ENCODE measurements at regions not wholly inside any gene's neighbourhood (a gene's known extent, or its start where the extent isn't known, plus 50 kb on each side); places are given as distances from the start of the nearest gene placed in this dataset.

DNA sequence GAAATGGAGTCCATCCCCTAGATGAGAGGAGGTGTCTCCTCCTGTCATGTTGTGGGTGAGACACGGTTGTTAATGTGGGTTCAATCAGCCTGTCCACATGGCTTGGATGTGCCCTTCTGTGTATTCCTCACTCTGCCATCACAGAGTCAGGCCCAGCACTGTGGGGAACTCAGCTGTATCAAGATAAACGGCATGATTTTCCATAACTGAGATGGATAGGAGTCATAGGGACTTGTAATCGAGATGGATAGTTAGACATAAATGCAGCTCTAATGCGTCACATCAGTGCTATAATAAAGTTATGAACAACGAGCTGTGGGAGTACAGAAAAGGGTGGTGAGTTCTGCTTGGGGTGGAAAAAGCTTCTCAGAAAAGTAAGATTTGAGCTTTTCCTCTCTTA, 152.9 kb downstream of the RWDD3 start:
- TF ChIP-seq POLR2AphosphoS5 (IDR thresholded peaks at IDR 0.05): no peak
- TF ChIP-seq, protein P1, sequence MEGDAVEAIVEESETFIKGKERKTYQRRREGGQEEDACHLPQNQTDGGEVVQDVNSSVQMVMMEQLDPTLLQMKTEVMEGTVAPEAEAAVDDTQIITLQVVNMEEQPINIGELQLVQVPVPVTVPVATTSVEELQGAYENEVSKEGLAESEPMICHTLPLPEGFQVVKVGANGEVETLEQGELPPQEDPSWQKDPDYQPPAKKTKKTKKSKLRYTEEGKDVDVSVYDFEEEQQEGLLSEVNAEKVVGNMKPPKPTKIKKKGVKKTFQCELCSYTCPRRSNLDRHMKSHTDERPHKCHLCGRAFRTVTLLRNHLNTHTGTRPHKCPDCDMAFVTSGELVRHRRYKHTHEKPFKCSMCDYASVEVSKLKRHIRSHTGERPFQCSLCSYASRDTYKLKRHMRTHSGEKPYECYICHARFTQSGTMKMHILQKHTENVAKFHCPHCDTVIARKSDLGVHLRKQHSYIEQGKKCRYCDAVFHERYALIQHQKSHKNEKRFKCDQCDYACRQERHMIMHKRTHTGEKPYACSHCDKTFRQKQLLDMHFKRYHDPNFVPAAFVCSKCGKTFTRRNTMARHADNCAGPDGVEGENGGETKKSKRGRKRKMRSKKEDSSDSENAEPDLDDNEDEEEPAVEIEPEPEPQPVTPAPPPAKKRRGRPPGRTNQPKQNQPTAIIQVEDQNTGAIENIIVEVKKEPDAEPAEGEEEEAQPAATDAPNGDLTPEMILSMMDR (IDR thresholded peaks at IDR 0.05): no peak
- no peak for TF ChIP-seq POLR2A (IDR thresholded peaks at IDR 0.05)

Data from upper lobe of left lung (tissue), 4 donors.